HS-5 (cell line): ENCODE measurements at regions not wholly inside any gene's neighbourhood (a gene's known extent, or its start where the extent isn't known, plus 50 kb on each side); places are given as distances from the start of the nearest gene placed in this dataset.
"Not testable (repeated sequence)": the region's sequence is repeated elsewhere in the genome, so short reads cannot be mapped to it uniquely, and the experiment has no call there.

Experiments
- DNase-seq: peaks from one replicate; pipeline ENCODE4 v3.0.0-alpha.2; 2012; ENCODE audit warnings: low read depth

GRCh38 chr12:88820012-88820411, 239.7 kb upstream of the KITLG start:
- no peak for DNase-seq

- DNase-seq, result no peak
Measured at GRCh38 chr12:88816201-88816600, 235.9 kb upstream of the KITLG start.

GRCh38 chr12:88814779-88815178, 234.5 kb upstream of the KITLG start:
- no peak for DNase-seq

GRCh38 chr12:88812610-88813009, 232.3 kb upstream of the KITLG start:
- DNase-seq, result no peak

- no peak for DNase-seq
Measured at GRCh38 chr12:88810806-88811205, 230.5 kb upstream of the KITLG start.

GRCh38 chr12:88809841-88810240, 229.6 kb upstream of the KITLG start:
- not testable (repeated sequence) for DNase-seq

- DNase-seq, result no peak
Measured at GRCh38 chr12:88805692-88806091, 225.4 kb upstream of the KITLG start.

- DNase-seq, result no peak
Measured at GRCh38 chr12:88805286-88805685, 225.0 kb upstream of the KITLG start.

- no peak for DNase-seq
Measured at GRCh38 chr12:88802096-88802706, 221.9 kb upstream of the KITLG start.

- DNase-seq, result no peak
Measured at GRCh38 chr12:88801227-88802095, 221.2 kb upstream of the KITLG start.

GRCh38 chr12:88793096-88793495, 212.8 kb upstream of the KITLG start:
- peak; percentile 18 for DNase-seq

GRCh38 chr12:88790231-88790630, 210.0 kb upstream of the KITLG start:
- no peak for DNase-seq

- DNase-seq, result no peak
Measured at GRCh38 chr12:88784166-88784565, 203.9 kb upstream of the KITLG start.

GRCh38 chr12:88782351-88782750, 202.1 kb upstream of the KITLG start:
- no peak for DNase-seq

- DNase-seq, result no peak
Measured at GRCh38 chr12:88781909-88782308, 201.6 kb upstream of the KITLG start.

- DNase-seq, result no peak
Measured at GRCh38 chr12:88778064-88778463, 197.8 kb upstream of the KITLG start.

GRCh38 chr12:88775742-88776151, 195.5 kb upstream of the KITLG start:
- DNase-seq, result no peak

GRCh38 chr12:88767699-88768098, 187.4 kb upstream of the KITLG start:
- no peak for DNase-seq

- DNase-seq, result peak; percentile 8
Measured at GRCh38 chr12:88764781-88765480, 184.7 kb upstream of the KITLG start.

GRCh38 chr12:88763536-88764100, 183.3 kb upstream of the KITLG start:
- no peak for DNase-seq

- DNase-seq, result no peak
Measured at GRCh38 chr12:88758176-88758575, 177.9 kb upstream of the KITLG start.

- no peak for DNase-seq
Measured at GRCh38 chr12:88756917-88757316, 176.6 kb upstream of the KITLG start.

GRCh38 chr12:88756153-88756552, 175.9 kb upstream of the KITLG start:
- DNase-seq, result no peak
